ENCODE measurements at regions not wholly inside any gene's neighbourhood (a gene's known extent, or its start where the extent isn't known, plus 50 kb on each side); places are given as distances from the start of the nearest gene placed in this dataset.

GRCh38 chr1:239997160-239997514 lies 94.5 kb upstream of the FMN2 start (continued):
- TF ChIP-seq, protein P1, sequence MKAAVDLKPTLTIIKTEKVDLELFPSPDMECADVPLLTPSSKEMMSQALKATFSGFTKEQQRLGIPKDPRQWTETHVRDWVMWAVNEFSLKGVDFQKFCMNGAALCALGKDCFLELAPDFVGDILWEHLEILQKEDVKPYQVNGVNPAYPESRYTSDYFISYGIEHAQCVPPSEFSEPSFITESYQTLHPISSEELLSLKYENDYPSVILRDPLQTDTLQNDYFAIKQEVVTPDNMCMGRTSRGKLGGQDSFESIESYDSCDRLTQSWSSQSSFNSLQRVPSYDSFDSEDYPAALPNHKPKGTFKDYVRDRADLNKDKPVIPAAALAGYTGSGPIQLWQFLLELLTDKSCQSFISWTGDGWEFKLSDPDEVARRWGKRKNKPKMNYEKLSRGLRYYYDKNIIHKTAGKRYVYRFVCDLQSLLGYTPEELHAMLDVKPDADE (IDR thresholded peaks at IDR 0.05): no peak
- TF ChIP-seq, protein P2, sequence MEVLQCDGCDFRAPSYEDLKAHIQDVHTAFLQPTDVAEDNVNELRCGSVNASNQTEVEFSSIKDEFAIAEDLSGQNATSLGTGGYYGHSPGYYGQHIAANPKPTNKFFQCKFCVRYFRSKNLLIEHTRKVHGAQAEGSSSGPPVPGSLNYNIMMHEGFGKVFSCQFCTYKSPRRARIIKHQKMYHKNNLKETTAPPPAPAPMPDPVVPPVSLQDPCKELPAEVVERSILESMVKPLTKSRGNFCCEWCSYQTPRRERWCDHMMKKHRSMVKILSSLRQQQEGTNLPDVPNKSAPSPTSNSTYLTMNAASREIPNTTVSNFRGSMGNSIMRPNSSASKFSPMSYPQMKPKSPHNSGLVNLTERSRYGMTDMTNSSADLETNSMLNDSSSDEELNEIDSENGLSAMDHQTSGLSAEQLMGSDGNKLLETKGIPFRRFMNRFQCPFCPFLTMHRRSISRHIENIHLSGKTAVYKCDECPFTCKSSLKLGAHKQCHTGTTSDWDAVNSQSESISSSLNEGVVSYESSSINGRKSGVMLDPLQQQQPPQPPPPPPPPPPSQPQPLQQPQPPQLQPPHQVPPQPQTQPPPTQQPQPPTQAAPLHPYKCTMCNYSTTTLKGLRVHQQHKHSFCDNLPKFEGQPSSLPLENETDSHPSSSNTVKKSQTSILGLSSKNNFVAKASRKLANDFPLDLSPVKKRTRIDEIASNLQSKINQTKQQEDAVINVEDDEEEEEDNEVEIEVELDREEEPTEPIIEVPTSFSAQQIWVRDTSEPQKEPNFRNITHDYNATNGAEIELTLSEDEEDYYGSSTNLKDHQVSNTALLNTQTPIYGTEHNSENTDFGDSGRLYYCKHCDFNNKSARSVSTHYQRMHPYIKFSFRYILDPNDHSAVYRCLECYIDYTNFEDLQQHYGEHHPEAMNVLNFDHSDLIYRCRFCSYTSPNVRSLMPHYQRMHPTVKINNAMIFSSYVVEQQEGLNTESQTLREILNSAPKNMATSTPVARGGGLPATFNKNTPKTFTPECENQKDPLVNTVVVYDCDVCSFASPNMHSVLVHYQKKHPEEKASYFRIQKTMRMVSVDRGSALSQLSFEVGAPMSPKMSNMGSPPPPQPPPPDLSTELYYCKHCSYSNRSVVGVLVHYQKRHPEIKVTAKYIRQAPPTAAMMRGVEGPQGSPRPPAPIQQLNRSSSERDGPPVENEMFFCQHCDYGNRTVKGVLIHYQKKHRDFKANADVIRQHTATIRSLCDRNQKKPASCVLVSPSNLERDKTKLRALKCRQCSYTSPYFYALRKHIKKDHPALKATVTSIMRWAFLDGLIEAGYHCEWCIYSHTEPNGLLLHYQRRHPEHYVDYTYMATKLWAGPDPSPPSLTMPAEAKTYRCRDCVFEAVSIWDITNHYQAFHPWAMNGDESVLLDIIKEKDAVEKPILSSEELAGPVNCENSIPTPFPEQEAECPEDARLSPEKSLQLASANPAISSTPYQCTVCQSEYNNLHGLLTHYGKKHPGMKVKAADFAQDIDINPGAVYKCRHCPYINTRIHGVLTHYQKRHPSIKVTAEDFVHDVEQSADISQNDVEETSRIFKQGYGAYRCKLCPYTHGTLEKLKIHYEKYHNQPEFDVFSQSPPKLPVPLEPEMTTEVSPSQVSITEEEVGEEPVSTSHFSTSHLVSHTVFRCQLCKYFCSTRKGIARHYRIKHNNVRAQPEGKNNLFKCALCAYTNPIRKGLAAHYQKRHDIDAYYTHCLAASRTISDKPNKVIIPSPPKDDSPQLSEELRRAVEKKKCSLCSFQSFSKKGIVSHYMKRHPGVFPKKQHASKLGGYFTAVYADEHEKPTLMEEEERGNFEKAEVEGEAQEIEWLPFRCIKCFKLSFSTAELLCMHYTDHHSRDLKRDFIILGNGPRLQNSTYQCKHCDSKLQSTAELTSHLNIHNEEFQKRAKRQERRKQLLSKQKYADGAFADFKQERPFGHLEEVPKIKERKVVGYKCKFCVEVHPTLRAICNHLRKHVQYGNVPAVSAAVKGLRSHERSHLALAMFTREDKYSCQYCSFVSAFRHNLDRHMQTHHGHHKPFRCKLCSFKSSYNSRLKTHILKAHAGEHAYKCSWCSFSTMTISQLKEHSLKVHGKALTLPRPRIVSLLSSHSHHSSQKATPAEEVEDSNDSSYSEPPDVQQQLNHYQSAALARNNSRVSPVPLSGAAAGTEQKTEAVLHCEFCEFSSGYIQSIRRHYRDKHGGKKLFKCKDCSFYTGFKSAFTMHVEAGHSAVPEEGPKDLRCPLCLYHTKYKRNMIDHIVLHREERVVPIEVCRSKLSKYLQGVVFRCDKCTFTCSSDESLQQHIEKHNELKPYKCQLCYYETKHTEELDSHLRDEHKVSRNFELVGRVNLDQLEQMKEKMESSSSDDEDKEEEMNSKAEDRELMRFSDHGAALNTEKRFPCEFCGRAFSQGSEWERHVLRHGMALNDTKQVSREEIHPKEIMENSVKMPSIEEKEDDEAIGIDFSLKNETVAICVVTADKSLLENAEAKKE (CRISPR knock-in tag; IDR thresholded peaks at IDR 0.05): no peak

GRCh38 chr1:239997515-239998311 lies 94.0 kb upstream of the FMN2 start:
- no peaks in the 10 kb centered on the region for H3K9me2 ChIP-seq (ENCODE audit: insufficient read depth)
- H3K4me3 ChIP-seq: peak overlapping the region; percentile 60
- Mint-ChIP-seq H3K27me3 (ENCODE audit: insufficient read depth, low read depth, poor library complexity) (peaks cover 8% of the 10 kb centered on the region), H3K9me3 (no peaks in the 10 kb centered on the region), H3K4me3 (peak overlapping the region; percentile 72), H3K36me3 (ENCODE audit: low read depth) (peaks cover 3% of the 10 kb centered on the region; the same call in 1 of the 3 replicates), H3K27ac (no peak overlapping the region), H3K4me1 (peaks cover 2% of the 10 kb centered on the region; the same call in 1 of the 3 replicates)
- no peaks in the 10 kb centered on the region for H3K79me2 ChIP-seq (replicated peaks; ENCODE audit: insufficient read depth)
- H3K4me2 ChIP-seq: peak overlapping the region; percentile 75
- no peaks in the 10 kb centered on the region for H3F3A ChIP-seq (replicated peaks; ENCODE audit: low read depth)
- H3K27ac ChIP-seq (ENCODE audit: low read depth): no peak overlapping the region
- H3K4me1 ChIP-seq (ENCODE audit: insufficient read depth): no peaks in the 10 kb centered on the region
- peak; percentile 95 for ATAC-seq
- DNase-seq (ENCODE audit: low spot score): peak; percentile 83
- H4K20me1 ChIP-seq (replicated peaks; ENCODE audit: insufficient read depth): no peaks in the 10 kb centered on the region
- no peaks in the 10 kb centered on the region for H3K36me3 ChIP-seq (ENCODE audit: insufficient read depth)
- H3K27me3 ChIP-seq (ENCODE audit: insufficient read depth): peaks cover 23% of the 10 kb centered on the region
- peak overlapping the region; percentile 90 for H2AFZ ChIP-seq
- TF ChIP-seq ZNF331 (CRISPR knock-in tag; IDR thresholded peaks at IDR 0.05; ENCODE audit: low read depth) (no peak), EZH2phosphoT487 (IDR thresholded peaks at IDR 0.05; ENCODE audit: unreplicated experiment) (no peak), REST (IDR thresholded peaks at IDR 0.05; ENCODE audit: unreplicated experiment) (no peak)
- TF ChIP-seq, protein P1 (IDR thresholded peaks at IDR 0.05): no peak

Data from GM23338 (cell line).